ENCODE measurements at regions not wholly inside any gene's neighbourhood (a gene's known extent, or its start where the extent isn't known, plus 50 kb on each side); places are given as distances from the start of the nearest gene placed in this dataset.

- Mint-ChIP-seq H3K9me3 (ENCODE audit: low read depth, unreplicated experiment) (no peaks in the 10 kb centered on the region), H3K4me3 (ENCODE audit: low read depth, unreplicated experiment) (no peak overlapping the region), H3K4me1 (ENCODE audit: low read depth, unreplicated experiment) (no peaks in the 10 kb centered on the region), H3K27me3 (ENCODE audit: unreplicated experiment) (no peaks in the 10 kb centered on the region), H3K36me3 (ENCODE audit: insufficient read depth, unreplicated experiment) (no peaks in the 10 kb centered on the region), H3K27ac (ENCODE audit: unreplicated experiment) (no peak overlapping the region)
- no TSS peak for BruUV-seq (replicated peaks)
- no peak for DNase-seq
- no peak for TF ChIP-seq CTCF (IDR thresholded peaks at IDR 0.05; ENCODE audit: unreplicated experiment)
- CTCF ChIA-PET: no interaction called here
- intact Hi-C loops (cut with micrococcal nuclease; ENCODE audit: unreplicated experiment): no loop called here
Measured at GRCh38 chr15:62706317-62706716, 336.2 kb upstream of the TPM1 start.

- H3K36me3 Mint-ChIP-seq (ENCODE audit: insufficient read depth, unreplicated experiment): no peaks in the 10 kb centered on the region
- CTCF ChIA-PET: no interaction called here
- no peaks in the 10 kb centered on the region for H3K9me3 Mint-ChIP-seq (ENCODE audit: low read depth, unreplicated experiment)
- no peak for TF ChIP-seq CTCF (IDR thresholded peaks at IDR 0.05; ENCODE audit: unreplicated experiment)
- no peak overlapping the region for H3K27ac Mint-ChIP-seq (ENCODE audit: unreplicated experiment)
- no peaks in the 10 kb centered on the region for H3K4me1 Mint-ChIP-seq (ENCODE audit: low read depth, unreplicated experiment)
- no peaks in the 10 kb centered on the region for H3K27me3 Mint-ChIP-seq (ENCODE audit: unreplicated experiment)
- H3K4me3 Mint-ChIP-seq (ENCODE audit: low read depth, unreplicated experiment): no peak overlapping the region
- BruUV-seq (replicated peaks): no TSS peak
- intact Hi-C loops (cut with micrococcal nuclease; ENCODE audit: unreplicated experiment): no loop called here
- no peak for DNase-seq
Measured at GRCh38 chr15:62708470-62708869, 334.1 kb upstream of the TPM1 start.

- Mint-ChIP-seq H3K4me3 (ENCODE audit: low read depth, unreplicated experiment) (no peak overlapping the region), H3K27ac (ENCODE audit: unreplicated experiment) (no peak overlapping the region), H3K4me1 (ENCODE audit: low read depth, unreplicated experiment) (no peaks in the 10 kb centered on the region), H3K9me3 (ENCODE audit: low read depth, unreplicated experiment) (no peaks in the 10 kb centered on the region), H3K27me3 (ENCODE audit: unreplicated experiment) (no peaks in the 10 kb centered on the region), H3K36me3 (ENCODE audit: insufficient read depth, unreplicated experiment) (no peaks in the 10 kb centered on the region)
- CTCF ChIA-PET: no interaction called here
- TF ChIP-seq CTCF (IDR thresholded peaks at IDR 0.05; ENCODE audit: unreplicated experiment): no peak
- intact Hi-C loops (cut with micrococcal nuclease; ENCODE audit: unreplicated experiment): no loop called here
- DNase-seq: no peak
- no TSS peak for BruUV-seq (replicated peaks)
Measured at GRCh38 chr15:62709261-62709660, 333.3 kb upstream of the TPM1 start.

GRCh38 chr15:62711691-62712454, 330.7 kb upstream of the TPM1 start:
- CTCF ChIA-PET: no interaction called here

More at GRCh38 chr15:62711691-62712454, 330.7 kb upstream of the TPM1 start:
- Mint-ChIP-seq H3K36me3 (ENCODE audit: insufficient read depth, unreplicated experiment) (no peaks in the 10 kb centered on the region), H3K9me3 (ENCODE audit: low read depth, unreplicated experiment) (no peaks in the 10 kb centered on the region), H3K4me1 (ENCODE audit: low read depth, unreplicated experiment) (no peaks in the 10 kb centered on the region), H3K27me3 (ENCODE audit: unreplicated experiment) (no peaks in the 10 kb centered on the region), H3K4me3 (ENCODE audit: low read depth, unreplicated experiment) (no peak overlapping the region), H3K27ac (ENCODE audit: unreplicated experiment) (no peak overlapping the region)
- DNase-seq: no peak
- BruUV-seq (replicated peaks): no TSS peak
- TF ChIP-seq CTCF (IDR thresholded peaks at IDR 0.05; ENCODE audit: unreplicated experiment): no peak
- intact Hi-C loops (cut with micrococcal nuclease; ENCODE audit: unreplicated experiment): loop anchor here (10.0 kb wide), 1 partner anchor 57 kb away; no protein-coding TSS in a partner anchor

Data from Calu3 (cell line).